ENCODE measurements at regions not wholly inside any gene's neighbourhood (a gene's known extent, or its start where the extent isn't known, plus 50 kb on each side); places are given as distances from the start of the nearest gene placed in this dataset.

- no peak for TF ChIP-seq CTCF (IDR thresholded peaks at IDR 0.05)
- TF ChIP-seq POLR2A (IDR thresholded peaks at IDR 0.05), result no peak
These were observed 505.6 kb downstream of the RAPGEF2 start for GRCh38 chr4:159608436-159608835.

Measured in ovary (tissue), 3 donors.